SK-N-SH (cell line): ENCODE measurements at regions not wholly inside any gene's neighbourhood (a gene's known extent, or its start where the extent isn't known, plus 50 kb on each side); places are given as distances from the start of the nearest gene placed in this dataset.

Experiments
- CTCF ChIA-PET: fragments of 300-600, 350-600 bp; formaldehyde crosslinking; extraction: SDS; loops from one replicate; lab custom pipeline; 2021; lab: Yijun Ruan, JAX
- POLR2A ChIA-PET: fragments of 350-600 bp; sonication (Branson Sonifier 250); formaldehyde crosslinking; extraction: SDS; loops from one replicate; lab custom pipeline; 2020; ENCODE audit warnings: antibody characterized with exemption, inconsistent platforms; lab: Yijun Ruan, JAX
- DNase-seq: peaks from one replicate; pipeline ENCODE4 v3.0.0; 2012
- H2AFZ ChIP-seq: fragments of 200-600 bp; sonication (generic); 2 replicates; pipeline ENCODE4 v1.8.1; 2016; ENCODE audit warnings: antibody characterized with exemption, mild to moderate bottlenecking, low read depth
- H3F3A ChIP-seq: fragments of 200-600 bp; sonication (generic); replicated peaks from 2 replicates; pipeline ENCODE3; 2016; ENCODE audit warnings: antibody characterized with exemption, mild to moderate bottlenecking; ENCODE audit not compliant: insufficient read depth
- H3K27ac ChIP-seq, 2 experiments: fragments of 200-500 bp in 1 of 2; fragments of 200-600 bp in 1 of 2; sonication (Bioruptor generic) in 1 of 2; sonication (generic), shearing (Covaris generic) in 1 of 2; 2 replicates each; pipeline versions ENCODE4 v1.5.1 to v1.6.1; 2014 to 2016; ENCODE audit warnings: low read depth in 2 of 2, inconsistent platforms in 1 of 2, low read length in 1 of 2, mild to moderate bottlenecking in 1 of 2, mixed read lengths in 1 of 2
- H3K27me3 ChIP-seq: fragments of 200-600 bp; sonication (generic), shearing (Covaris generic); 2 replicates; pipeline ENCODE4 v1.6.1; 2016; ENCODE audit warnings: mixed run types; ENCODE audit not compliant: insufficient read depth
- H3K36me3 ChIP-seq, 2 experiments: fragments of 200-500 bp in 1 of 2; fragments of 200-600 bp in 1 of 2; sonication (Bioruptor generic) in 1 of 2; sonication (generic) in 1 of 2; replicated peaks in 1 of 2; 2 replicates each; pipeline versions ENCODE3 to v1.5.1; 2014 to 2016; ENCODE audit warnings: low read length in 1 of 2, mild to moderate bottlenecking in 1 of 2; ENCODE audit not compliant: insufficient read depth in 2 of 2, control insufficient read depth in 1 of 2
- H3K4me1 ChIP-seq, 2 experiments: fragments of 200-500 bp in 1 of 2; fragments of 200-600 bp in 1 of 2; sonication (Bioruptor generic) in 1 of 2; sonication (generic), shearing (Covaris generic) in 1 of 2; 2 replicates each; pipeline versions ENCODE4 v1.5.1 to v1.6.1; 2014 to 2016; ENCODE audit warnings: low read depth in 1 of 2, low read length in 1 of 2, mixed run types in 1 of 2; ENCODE audit not compliant: insufficient read depth in 2 of 2, control insufficient read depth in 1 of 2
- H3K4me2 ChIP-seq: fragments of 200-600 bp; sonication (generic), shearing (Covaris generic); 2 replicates; pipeline ENCODE4 v1.6.1; 2017; ENCODE audit warnings: mixed run types
- H3K4me3 ChIP-seq, 2 experiments: fragments of 200-500 bp in 1 of 2; fragments of 200-600 bp in 1 of 2; sonication (Bioruptor generic) in 1 of 2; sonication (generic), shearing (Covaris generic) in 1 of 2; 2 replicates each; pipeline versions ENCODE4 v1.5.1 to v1.8.1; 2014 to 2016; ENCODE audit warnings: low read depth in 2 of 2, inconsistent platforms in 1 of 2, low read length in 1 of 2, mild to moderate bottlenecking in 1 of 2, mixed read lengths in 1 of 2, moderate library complexity in 1 of 2
- H3K79me2 ChIP-seq: fragments of 200-600 bp; sonication (generic); 2 replicates; pipeline ENCODE4 v1.8.1; 2017; ENCODE audit warnings: mild to moderate bottlenecking; ENCODE audit not compliant: insufficient read depth
- H3K9ac ChIP-seq: fragments of 200-600 bp; sonication (generic); 2 replicates; pipeline ENCODE4 v1.6.1; 2017; ENCODE audit warnings: mixed run types
- H3K9me2 ChIP-seq: fragments of 200-600 bp; sonication (generic); 2 replicates; pipeline ENCODE4 v1.6.1; 2017; ENCODE audit warnings: mixed run types
- H3K9me3 ChIP-seq: fragments of 200-600 bp; sonication (generic); 2 replicates; pipeline ENCODE4 v1.6.1; 2017; ENCODE audit warnings: mixed run types, mild to moderate bottlenecking, moderate library complexity
- H4K20me1 ChIP-seq: fragments of 200-600 bp; sonication (generic); 2 replicates; pipeline ENCODE4 v1.6.1; 2017; ENCODE audit warnings: mild to moderate bottlenecking, mixed run types; ENCODE audit not compliant: insufficient read depth
- EP300 ChIP-seq, 2 experiments: IDR thresholded peaks; 2 replicates each; pipeline versions ENCODE4 v1.4.0 to v1.6.1; 2012; ENCODE audit warnings: borderline replicate concordance in 1 of 2, low read depth in 1 of 2, low read length in 1 of 2
- FOSL2 ChIP-seq: IDR thresholded peaks from 2 replicates; pipeline ENCODE4 v1.4.0; 2012; ENCODE audit warnings: low read depth, mild to moderate bottlenecking, moderate library complexity, borderline replicate concordance
- FOXJ3 ChIP-seq: sonication (generic); formaldehyde crosslinking; IDR thresholded peaks from 2 replicates; pipeline ENCODE4 v1.5.1; 2020; ENCODE audit warnings: mild to moderate bottlenecking, missing genetic modification reagents
- GABPA ChIP-seq: IDR thresholded peaks from 2 replicates; pipeline ENCODE4 v1.4.0; 2012; ENCODE audit warnings: low read depth, mild to moderate bottlenecking
- GATA2 ChIP-seq: sonication (generic); formaldehyde crosslinking; IDR thresholded peaks from 2 replicates; pipeline ENCODE4 v1.5.0; 2020; ENCODE audit warnings: mild to moderate bottlenecking, missing genetic modification reagents
- JUND ChIP-seq: IDR thresholded peaks from 2 replicates; pipeline ENCODE4 v1.4.0; 2012
- MEF2A ChIP-seq: IDR thresholded peaks from 2 replicates; pipeline ENCODE4 v1.4.0; 2012; ENCODE audit warnings: low read depth, borderline replicate concordance
- NRF1 ChIP-seq: IDR thresholded peaks from 2 replicates; pipeline ENCODE4 v1.6.1; 2012; ENCODE audit warnings: low read depth, mild to moderate bottlenecking, low read length
- RAD21 ChIP-seq: IDR thresholded peaks from 2 replicates; pipeline ENCODE4 v1.6.1; 2012; ENCODE audit warnings: mild to moderate bottlenecking, low read length
- RFX5 ChIP-seq: IDR thresholded peaks from 2 replicates; pipeline ENCODE4 v1.6.1; 2012; ENCODE audit warnings: mild to moderate bottlenecking, improper control_type of control experiment, low read length
- TAF1 ChIP-seq: IDR thresholded peaks from 2 replicates; pipeline ENCODE4 v1.6.1; 2012; ENCODE audit warnings: low read depth, mild to moderate bottlenecking, low read length, moderate library complexity, borderline replicate concordance
- TCF12 ChIP-seq: IDR thresholded peaks from 2 replicates; pipeline ENCODE4 v1.4.0; 2012
- YY1 ChIP-seq: IDR thresholded peaks from 2 replicates; pipeline ENCODE4 v1.4.0; 2012; ENCODE audit warnings: low read depth, mild to moderate bottlenecking
- WGBS: methylation state at CpG from one replicate; pipeline ENCODE4 v1.1.6; 2017; ENCODE audit warnings: low lambda C conversion rate; 5-methylcytosine and 5-hydroxymethylcytosine counted together
- TF ChIP-seq, protein P1 (sequence below): IDR thresholded peaks from 2 replicates; pipeline ENCODE4 v1.4.0; 2012; ENCODE audit warnings: low read depth, borderline replicate concordance
- TF ChIP-seq, protein P2 (sequence below): fragments of 200-600 bp; sonication (generic); IDR thresholded peaks from 2 replicates; pipeline ENCODE4 v1.6.1; 2017; ENCODE audit warnings: antibody characterized with exemption, mild to moderate bottlenecking, moderate library complexity
- TF ChIP-seq, protein P3 (sequence below): IDR thresholded peaks from 2 replicates; pipeline ENCODE4 v1.6.1; 2012; ENCODE audit warnings: mild to moderate bottlenecking, low read depth, low read length, moderate library complexity
- TF ChIP-seq, protein P4 (sequence below): IDR thresholded peaks from 2 replicates; pipeline ENCODE4; 2012
- TF ChIP-seq, protein P5 (sequence below): fragments of 150-350 bp; IDR thresholded peaks from 2 replicates; pipeline ENCODE4 v1.6.1; 2016; ENCODE audit warnings: mild to moderate bottlenecking, low read depth, low read length

DNA sequence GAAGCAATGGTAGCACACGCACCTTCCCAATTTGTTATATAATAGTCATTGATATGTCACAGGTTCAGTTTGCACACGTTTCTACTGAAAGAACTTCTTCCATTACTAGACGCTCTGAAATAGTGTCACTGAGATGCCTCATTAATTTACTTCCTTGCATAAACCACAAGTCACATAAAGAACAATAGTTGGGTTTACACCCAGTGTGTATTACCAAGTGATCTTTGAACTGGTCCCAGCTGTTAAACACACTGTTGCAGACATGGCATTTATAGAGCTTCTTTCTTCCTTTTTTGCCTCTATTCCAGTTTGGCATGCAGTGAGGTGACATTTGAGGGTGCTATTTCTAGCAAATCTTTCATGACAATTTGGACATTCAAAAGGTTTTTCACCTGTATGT is 245.3 kb downstream of the EPM2A start:
- H3K4me2 ChIP-seq, result no peak overlapping the region
- POLR2A ChIA-PET, result no interaction called here

DNA sequence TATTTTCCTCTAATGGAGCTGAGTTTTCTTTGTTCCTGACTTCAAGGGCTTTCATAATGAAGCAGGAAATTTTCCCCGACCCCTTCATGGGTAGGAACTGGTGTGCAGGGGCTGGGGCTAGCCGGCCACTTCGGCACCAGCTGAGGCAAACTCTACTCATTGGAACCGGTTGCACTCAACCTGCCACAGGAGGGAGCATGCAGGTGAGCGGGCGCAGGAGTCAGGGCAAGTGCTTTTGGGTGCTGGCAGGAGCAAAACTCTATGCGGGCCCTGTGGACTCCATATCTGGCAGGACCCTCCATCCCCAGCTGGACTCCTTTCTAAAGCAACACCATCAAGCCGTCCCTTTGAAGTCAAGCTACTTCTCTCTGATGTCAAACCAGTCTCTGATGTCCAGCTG is 244.2 kb downstream of the EPM2A start:
- H3K79me2 ChIP-seq, result no peaks in the 10 kb centered on the region
- no peaks in the 10 kb centered on the region for H3K27me3 ChIP-seq
- no peaks in the 10 kb centered on the region for H4K20me1 ChIP-seq
- ChIA-PET POLR2A (no interaction called here), CTCF (interaction anchor here (0.7 to 1.4 kb wide), 2 partner anchors 10 to 213 kb away, joined by 3 to 4 read pairs; no protein-coding TSS in a partner anchor)
- 36% methylated on average over 4 of the region's 8 CpGs for WGBS
- no peak for DNase-seq
- no peaks in the 10 kb centered on the region for H3K4me1 ChIP-seq
- TF ChIP-seq, protein P1, sequence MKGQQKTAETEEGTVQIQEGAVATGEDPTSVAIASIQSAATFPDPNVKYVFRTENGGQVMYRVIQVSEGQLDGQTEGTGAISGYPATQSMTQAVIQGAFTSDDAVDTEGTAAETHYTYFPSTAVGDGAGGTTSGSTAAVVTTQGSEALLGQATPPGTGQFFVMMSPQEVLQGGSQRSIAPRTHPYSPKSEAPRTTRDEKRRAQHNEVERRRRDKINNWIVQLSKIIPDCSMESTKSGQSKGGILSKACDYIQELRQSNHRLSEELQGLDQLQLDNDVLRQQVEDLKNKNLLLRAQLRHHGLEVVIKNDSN, result no peak
- TF ChIP-seq FOSL2, result no peak
- TF ChIP-seq, protein P2, sequence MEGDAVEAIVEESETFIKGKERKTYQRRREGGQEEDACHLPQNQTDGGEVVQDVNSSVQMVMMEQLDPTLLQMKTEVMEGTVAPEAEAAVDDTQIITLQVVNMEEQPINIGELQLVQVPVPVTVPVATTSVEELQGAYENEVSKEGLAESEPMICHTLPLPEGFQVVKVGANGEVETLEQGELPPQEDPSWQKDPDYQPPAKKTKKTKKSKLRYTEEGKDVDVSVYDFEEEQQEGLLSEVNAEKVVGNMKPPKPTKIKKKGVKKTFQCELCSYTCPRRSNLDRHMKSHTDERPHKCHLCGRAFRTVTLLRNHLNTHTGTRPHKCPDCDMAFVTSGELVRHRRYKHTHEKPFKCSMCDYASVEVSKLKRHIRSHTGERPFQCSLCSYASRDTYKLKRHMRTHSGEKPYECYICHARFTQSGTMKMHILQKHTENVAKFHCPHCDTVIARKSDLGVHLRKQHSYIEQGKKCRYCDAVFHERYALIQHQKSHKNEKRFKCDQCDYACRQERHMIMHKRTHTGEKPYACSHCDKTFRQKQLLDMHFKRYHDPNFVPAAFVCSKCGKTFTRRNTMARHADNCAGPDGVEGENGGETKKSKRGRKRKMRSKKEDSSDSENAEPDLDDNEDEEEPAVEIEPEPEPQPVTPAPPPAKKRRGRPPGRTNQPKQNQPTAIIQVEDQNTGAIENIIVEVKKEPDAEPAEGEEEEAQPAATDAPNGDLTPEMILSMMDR, result no peak
- TF ChIP-seq RAD21, result no peak
- no peak for TF ChIP-seq YY1
- TF ChIP-seq, protein P3, sequence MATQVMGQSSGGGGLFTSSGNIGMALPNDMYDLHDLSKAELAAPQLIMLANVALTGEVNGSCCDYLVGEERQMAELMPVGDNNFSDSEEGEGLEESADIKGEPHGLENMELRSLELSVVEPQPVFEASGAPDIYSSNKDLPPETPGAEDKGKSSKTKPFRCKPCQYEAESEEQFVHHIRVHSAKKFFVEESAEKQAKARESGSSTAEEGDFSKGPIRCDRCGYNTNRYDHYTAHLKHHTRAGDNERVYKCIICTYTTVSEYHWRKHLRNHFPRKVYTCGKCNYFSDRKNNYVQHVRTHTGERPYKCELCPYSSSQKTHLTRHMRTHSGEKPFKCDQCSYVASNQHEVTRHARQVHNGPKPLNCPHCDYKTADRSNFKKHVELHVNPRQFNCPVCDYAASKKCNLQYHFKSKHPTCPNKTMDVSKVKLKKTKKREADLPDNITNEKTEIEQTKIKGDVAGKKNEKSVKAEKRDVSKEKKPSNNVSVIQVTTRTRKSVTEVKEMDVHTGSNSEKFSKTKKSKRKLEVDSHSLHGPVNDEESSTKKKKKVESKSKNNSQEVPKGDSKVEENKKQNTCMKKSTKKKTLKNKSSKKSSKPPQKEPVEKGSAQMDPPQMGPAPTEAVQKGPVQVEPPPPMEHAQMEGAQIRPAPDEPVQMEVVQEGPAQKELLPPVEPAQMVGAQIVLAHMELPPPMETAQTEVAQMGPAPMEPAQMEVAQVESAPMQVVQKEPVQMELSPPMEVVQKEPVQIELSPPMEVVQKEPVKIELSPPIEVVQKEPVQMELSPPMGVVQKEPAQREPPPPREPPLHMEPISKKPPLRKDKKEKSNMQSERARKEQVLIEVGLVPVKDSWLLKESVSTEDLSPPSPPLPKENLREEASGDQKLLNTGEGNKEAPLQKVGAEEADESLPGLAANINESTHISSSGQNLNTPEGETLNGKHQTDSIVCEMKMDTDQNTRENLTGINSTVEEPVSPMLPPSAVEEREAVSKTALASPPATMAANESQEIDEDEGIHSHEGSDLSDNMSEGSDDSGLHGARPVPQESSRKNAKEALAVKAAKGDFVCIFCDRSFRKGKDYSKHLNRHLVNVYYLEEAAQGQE, result no peak
- no peak for TF ChIP-seq GATA2 (CRISPR knock-in tag)
- no peak for TF ChIP-seq GABPA
- no peak for TF ChIP-seq EP300 (IDR thresholded peaks at IDR 0.05; ENCODE audit: borderline replicate concordance in 1 of 2, low read depth in 1 of 2, low read length in 1 of 2)
- TF ChIP-seq, protein P4, sequence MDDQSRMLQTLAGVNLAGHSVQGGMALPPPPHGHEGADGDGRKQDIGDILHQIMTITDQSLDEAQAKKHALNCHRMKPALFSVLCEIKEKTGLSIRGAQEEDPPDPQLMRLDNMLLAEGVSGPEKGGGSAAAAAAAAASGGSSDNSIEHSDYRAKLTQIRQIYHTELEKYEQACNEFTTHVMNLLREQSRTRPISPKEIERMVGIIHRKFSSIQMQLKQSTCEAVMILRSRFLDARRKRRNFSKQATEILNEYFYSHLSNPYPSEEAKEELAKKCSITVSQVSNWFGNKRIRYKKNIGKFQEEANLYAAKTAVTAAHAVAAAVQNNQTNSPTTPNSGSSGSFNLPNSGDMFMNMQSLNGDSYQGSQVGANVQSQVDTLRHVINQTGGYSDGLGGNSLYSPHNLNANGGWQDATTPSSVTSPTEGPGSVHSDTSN, result no peak
- TF ChIP-seq TAF1, result no peak
- TF ChIP-seq, protein P5, sequence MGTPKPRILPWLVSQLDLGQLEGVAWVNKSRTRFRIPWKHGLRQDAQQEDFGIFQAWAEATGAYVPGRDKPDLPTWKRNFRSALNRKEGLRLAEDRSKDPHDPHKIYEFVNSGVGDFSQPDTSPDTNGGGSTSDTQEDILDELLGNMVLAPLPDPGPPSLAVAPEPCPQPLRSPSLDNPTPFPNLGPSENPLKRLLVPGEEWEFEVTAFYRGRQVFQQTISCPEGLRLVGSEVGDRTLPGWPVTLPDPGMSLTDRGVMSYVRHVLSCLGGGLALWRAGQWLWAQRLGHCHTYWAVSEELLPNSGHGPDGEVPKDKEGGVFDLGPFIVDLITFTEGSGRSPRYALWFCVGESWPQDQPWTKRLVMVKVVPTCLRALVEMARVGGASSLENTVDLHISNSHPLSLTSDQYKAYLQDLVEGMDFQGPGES, result no peak
- no peak for TF ChIP-seq NRF1
- H3K9me3 ChIP-seq, result no peaks in the 10 kb centered on the region
- no peak overlapping the region for H3K4me3 ChIP-seq
- no peaks in the 10 kb centered on the region for H3K36me3 ChIP-seq
- H3K9ac ChIP-seq, result no peak overlapping the region
- H3K4me2 ChIP-seq, result no peak overlapping the region
- no peak overlapping the region for H2AFZ ChIP-seq
- no peaks in the 10 kb centered on the region for H3K9me2 ChIP-seq
- no peaks in the 10 kb centered on the region for H3F3A ChIP-seq
- no peak overlapping the region for H3K27ac ChIP-seq

More for the DNA sequence above, 245.3 kb downstream of the EPM2A start:
- no peaks in the 10 kb centered on the region for H3K27me3 ChIP-seq
- H3K27ac ChIP-seq, result no peak overlapping the region
- H4K20me1 ChIP-seq, result no peaks in the 10 kb centered on the region
- CTCF ChIA-PET, result interaction anchor here (1.3 to 1.4 kb wide), 3 partner anchors 35 to 214 kb away, joined by 3 to 4 read pairs (median 4); no protein-coding TSS in a partner anchor
- H3K9me2 ChIP-seq, result no peaks in the 10 kb centered on the region
- no peaks in the 10 kb centered on the region for H3K4me1 ChIP-seq
- H3K9ac ChIP-seq, result no peak overlapping the region
- no peaks in the 10 kb centered on the region for H3K9me3 ChIP-seq
- DNase-seq, result no peak
- 53% methylated on average over 3 of the region's 3 CpGs for WGBS
- no peak overlapping the region for H3K4me3 ChIP-seq
- no peaks in the 10 kb centered on the region for H3K36me3 ChIP-seq
- H3K79me2 ChIP-seq, result no peaks in the 10 kb centered on the region
- H3F3A ChIP-seq, result no peaks in the 10 kb centered on the region
- no peak overlapping the region for H2AFZ ChIP-seq
- no peak for TF ChIP-seq YY1
- TF ChIP-seq MEF2A, result no peak
- TF ChIP-seq TCF12, result no peak
- no peak for TF ChIP-seq TAF1
- TF ChIP-seq RFX5, result no peak
- no peak for TF ChIP-seq NRF1
- TF ChIP-seq FOXJ3 (CRISPR knock-in tag), result no peak
- TF ChIP-seq JUND, result no peak
- TF ChIP-seq, all 33 proteins: peak for 0
